ENCODE measurements at regions not wholly inside any gene's neighbourhood (a gene's known extent, or its start where the extent isn't known, plus 50 kb on each side); places are given as distances from the start of the nearest gene placed in this dataset.

- TF ChIP-seq CTCF (conservative IDR thresholded peaks at IDR 0.05; ENCODE audit: low read depth, low read length) = no peak
- no peak for TF ChIP-seq EZH2 (IDR thresholded peaks at IDR 0.05; ENCODE audit: borderline replicate concordance, low read depth, low read length, poor library complexity, severe bottlenecking)
These were observed 156.3 kb downstream of the SLITRK5 start for GRCh38 chr13:87827479-87827878.

All from A673 (cell line).